GM18951 (cell line): ENCODE measurements at regions not wholly inside any gene's neighbourhood (a gene's known extent, or its start where the extent isn't known, plus 50 kb on each side); places are given as distances from the start of the nearest gene placed in this dataset.

Experiments
- POLR2A ChIP-seq: IDR thresholded peaks from 4 replicates; pipeline ENCODE4 v1.6.1; 2011; ENCODE audit warnings: mild to moderate bottlenecking; ENCODE audit not compliant: insufficient read length, insufficient read depth; ENCODE audit errors: extremely low read depth
- in situ Hi-C: fragments of 300-500 bp; cut with MboI; formaldehyde crosslinking; loops from one replicate; pipeline ENCODE4 v1.12.0; 2022; ENCODE audit warnings: low sequenced_read_pairs, mixed read lengths, inconsistent platforms; ENCODE audit not compliant: unreplicated experiment

DNA sequence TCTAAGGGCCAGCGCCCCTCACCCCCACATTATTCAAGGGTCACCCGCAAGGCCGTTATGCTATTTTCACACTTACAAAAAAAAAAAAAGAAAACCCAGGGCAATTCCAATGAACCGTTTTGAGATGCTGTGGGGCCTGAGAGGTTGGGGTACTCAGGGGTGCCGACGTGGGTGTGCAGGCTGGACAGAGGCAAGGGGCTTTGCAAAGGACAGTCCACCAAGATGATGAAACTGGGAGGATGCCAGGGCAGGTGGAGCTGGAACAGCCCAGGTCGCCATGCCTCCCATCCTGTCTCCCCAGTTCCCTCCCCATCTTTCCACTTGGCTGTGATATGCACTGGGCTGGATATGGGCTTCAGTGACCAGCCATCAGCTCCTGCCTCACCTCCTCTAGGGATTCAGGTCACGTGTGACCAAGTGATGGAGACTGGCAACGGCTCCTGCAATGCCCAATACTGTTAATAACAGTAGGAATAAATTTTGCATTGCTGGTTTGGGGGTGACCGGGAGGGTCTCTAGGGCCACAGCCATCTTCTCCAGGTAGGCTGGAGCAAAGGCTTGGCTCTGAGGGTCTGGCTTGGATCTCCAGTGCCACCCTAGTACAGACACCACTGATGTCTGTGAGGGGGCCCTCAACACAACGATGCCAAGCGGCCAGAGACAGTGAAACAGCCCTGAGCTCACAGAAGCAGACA is 151.3 kb upstream of the TNRC6C start:
- no peak for TF ChIP-seq POLR2A
- in situ Hi-C loops: no loop called here

DNA sequence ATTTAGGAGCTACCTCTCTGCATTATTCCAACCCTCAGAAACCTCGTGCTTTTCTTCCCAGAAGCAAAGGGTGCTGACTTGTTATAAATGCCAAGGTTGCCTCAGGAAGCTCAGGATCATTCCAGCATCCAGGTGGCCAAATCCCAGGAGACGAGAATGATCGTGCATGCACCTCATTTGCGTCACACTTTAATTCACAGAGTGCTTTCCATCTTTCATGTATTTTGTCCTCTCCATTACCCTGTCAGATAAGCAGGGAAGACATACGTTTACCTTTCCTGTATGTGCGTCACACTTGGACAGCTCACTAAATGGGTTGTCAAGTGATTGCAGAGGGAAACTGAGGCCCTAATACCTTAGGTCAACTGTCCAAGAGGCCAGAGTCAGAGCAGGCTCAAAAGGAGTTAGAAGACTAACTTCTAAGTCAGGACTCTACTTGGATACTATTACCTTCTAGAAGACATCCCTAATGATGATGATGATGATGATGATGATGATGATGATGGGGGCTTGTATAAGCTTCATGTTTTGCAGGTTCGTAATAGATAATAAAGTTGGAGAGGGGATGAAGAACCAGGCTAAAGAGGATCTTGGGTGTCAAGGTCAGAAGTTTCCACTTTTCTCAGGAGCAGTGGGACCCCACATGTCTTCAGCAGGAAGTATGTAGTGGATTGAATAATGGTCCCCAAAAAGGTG is 150.6 kb upstream of the TNRC6C start:
- in situ Hi-C loops: no loop called here
- TF ChIP-seq POLR2A: no peak

DNA sequence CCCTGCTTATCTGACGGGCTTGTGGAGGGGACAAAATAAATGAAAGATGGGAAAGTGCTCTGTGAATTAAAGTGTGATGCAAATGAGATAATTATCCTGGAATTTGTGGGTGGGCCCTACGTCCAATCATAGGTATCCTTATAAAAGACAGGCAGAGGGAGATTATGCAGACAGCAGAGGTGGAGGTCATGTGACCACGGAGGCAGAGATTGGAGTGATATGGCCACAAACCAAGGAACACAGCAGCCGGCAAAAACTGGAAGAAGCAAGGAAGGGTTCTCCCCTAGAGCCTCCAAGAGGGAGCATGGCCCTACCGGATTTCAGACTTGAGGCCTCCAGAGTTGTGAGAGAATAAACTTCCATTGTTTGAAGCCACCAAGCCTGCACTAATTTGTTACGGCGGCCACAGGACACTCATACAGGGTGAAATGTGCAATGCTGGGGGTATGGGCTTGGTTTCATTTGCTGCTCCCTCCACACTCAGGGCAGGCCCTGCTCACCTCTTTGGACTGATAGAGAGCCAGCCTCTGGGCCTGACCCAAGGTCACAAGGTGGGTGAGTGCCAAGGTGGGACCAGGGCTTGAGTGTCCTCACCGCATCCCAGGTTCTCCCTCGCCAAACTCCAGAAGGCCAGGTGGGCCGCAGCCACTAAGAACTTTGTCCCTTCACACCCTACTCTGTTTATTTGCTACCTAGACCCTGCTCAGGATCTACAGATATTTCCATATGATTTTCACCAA is 149.6 kb upstream of the TNRC6C start:
- in situ Hi-C loops: no loop called here
- no peak for TF ChIP-seq POLR2A

DNA sequence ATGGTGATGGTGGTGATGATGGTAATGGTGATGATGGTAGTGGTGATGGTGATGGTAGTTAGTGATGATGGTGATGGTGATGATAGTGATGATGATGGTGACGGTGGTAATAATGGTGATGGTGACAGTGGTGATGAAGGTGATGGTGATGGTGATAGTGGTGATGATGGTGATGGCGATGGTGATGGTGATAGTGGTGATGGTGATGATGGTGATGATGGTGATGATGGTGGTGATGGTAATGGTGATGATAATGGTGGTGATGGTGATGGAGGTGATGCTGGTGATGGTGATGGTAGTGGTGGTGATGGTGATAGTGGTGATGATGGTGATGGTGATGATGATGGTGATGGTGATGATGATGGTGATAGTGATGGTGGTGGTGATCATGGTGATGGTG is 148.7 kb upstream of the TNRC6C start:
- in situ Hi-C loops: no loop called here

DNA sequence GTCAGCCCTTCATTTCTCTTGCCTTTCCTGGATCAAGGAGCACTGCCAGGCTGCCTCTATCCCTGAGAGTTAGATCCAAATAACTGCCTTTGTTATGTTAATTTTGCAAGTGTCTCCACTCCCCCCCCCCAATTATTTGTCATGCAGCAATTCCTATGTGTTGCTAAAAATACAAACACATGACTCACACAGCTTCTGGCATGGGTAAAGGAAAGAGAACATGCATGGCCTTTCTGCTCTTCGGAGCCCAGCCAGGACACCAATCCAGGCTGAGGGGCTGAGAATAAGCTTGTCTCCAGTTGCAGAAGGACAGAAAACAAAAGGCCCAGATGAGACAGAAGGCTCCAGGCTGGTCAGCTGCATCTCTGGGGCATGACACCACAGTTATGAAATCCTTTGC is 148.0 kb upstream of the TNRC6C start:
- TF ChIP-seq POLR2A: no peak
- in situ Hi-C loops: no loop called here

More for the DNA sequence above, 148.7 kb upstream of the TNRC6C start:
- TF ChIP-seq POLR2A: no peak

DNA sequence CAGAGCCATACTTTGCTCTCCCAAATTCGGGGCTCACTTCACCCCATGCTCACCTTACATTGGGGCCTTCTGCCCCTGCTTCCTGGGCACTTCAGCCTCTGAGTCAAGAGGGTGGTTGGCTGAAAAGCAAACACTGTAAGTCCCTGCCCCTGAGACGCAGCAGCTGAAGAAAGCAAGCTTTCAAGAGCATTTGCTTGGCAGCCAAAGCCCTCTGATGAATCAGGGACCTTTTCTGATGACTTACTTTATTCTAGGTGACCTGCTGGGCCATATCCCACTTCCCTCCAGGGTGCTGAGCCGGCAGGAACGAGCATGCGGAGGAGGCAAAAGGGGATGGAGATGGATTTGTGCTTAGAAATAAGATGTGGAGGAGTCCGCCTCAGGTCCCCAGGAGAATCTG is 147.0 kb upstream of the TNRC6C start:
- in situ Hi-C loops: no loop called here
- no peak for TF ChIP-seq POLR2A

DNA sequence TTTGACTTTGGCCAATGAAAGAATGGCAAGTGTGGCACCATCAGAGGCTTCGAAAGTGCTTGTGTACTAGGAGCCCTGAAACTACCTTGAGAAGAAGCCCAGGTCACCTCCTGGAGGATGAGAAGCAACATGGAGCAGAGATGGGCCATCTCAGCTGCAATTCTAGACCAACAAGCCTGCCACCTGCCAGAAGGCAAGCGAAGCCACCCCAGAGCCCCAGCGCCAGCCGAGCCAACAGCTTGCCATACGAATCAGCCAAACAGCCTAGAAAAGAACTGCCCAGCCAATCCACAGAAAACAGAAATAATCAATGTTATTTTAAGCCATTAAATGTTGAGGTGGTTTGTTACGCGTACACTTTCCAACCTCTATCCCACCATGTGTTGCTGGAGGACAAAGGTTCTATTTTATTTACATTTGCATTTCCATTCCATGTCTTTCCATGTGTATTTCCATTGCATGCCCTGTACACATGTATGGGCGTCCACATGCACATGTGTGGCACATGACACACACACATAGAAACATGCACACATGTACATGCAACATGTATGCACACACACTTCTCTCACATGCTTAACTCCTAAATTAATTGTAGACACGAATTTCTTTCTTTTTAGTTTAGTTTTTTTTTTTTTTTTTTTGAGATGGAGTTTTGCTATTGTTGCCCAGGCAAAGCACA is 144.3 kb upstream of the TNRC6C start:
- TF ChIP-seq POLR2A: no peak
- in situ Hi-C loops: no loop called here

DNA sequence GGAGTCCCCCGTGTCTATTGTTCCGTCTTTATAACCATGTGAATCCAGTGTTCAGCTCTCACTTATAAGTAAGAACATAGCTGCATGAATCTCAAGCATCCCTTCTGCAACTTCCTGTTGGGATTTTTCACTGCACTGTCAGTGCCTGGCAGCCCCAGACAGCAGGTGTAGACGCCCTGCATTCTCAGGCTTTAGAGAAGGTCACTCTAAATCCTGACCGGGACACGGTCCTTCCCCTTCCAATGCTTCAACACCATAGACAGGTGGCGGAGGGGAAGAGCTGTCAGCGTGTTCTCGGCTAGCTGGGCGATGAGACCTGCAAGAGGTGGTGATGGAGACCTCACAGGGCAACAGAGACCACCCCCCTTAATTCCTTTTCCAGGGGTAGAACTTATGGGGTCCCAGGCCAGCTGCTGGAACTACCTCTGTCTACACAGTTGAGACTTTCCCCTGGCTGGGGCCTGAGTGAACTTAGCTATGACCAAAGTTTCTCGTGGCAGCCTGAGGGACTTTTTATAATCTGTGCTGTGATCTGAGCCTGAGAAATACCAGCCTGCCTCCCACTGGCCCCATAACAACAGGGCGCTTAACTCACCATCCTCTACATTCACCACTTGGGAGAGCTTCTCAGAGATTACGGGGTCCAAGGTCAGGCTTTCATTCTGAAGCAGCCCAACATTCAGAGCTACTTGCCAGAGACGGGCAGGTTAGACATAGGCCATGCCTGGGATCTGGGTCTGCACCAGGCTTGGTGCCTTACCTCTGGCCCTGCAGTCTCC is 143.2 kb upstream of the TNRC6C start:
- in situ Hi-C loops: no loop called here

DNA sequence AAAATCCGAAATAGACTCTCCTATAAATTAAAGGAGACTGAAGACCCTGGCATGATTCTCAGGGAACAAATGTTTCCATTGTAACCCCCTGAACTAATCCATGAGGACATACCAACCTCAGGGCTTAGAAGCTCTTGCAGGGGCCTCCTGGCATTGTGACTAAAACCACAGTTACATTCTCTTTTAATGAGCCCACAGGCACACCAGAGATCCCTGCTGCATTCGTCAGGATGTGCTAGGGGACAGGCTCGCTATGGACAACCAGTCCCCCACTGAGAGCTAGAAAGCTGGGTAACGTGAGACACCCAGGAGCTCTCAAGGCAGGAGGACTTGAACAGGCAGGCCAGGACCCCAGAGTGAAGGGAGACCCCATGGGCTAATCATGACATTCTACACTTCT is 140.6 kb upstream of the TNRC6C start:
- TF ChIP-seq POLR2A: no peak
- in situ Hi-C loops: no loop called here

More for the DNA sequence above, 143.2 kb upstream of the TNRC6C start:
- TF ChIP-seq POLR2A: no peak

DNA sequence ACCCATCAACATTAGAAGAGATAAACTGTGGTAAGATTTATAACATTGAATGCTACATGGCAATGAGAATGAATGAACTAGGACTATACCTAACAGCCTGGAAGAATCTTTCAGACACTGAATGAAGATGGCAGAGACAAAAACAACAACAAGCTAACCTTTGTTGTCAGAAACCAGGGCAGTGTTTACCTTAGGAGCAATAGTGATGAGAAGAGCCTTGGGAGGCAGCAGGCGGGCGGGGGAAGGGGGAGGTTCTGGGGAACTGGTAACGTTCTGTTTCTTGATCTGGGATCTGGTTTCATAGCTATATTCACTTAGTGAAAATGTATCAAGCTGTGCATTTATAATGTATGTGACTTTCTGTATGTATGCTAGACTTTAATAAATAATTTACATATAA is 139.0 kb upstream of the TNRC6C start:
- no peak for TF ChIP-seq POLR2A
- in situ Hi-C loops: no loop called here

DNA sequence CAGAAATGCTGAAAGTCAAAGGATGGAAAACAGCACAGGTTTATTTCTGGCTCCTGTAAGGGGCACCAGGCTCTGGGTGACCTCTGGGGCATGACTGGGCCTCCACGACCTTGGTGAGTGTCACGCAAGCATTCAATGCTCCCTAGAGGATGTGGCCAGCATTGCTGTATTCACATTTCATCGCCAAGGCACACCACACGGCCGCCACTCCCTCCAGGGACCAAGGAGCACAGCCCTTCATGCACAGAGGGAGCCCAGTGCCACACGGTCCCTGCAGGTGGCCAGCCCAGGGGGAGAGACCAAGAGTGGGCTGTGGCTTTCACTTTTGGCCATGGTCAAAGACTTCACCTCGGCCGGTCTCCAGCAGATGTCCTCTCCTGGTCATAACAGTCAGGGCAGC is 137.4 kb upstream of the TNRC6C start:
- in situ Hi-C loops: no loop called here
- TF ChIP-seq POLR2A: no peak

DNA sequence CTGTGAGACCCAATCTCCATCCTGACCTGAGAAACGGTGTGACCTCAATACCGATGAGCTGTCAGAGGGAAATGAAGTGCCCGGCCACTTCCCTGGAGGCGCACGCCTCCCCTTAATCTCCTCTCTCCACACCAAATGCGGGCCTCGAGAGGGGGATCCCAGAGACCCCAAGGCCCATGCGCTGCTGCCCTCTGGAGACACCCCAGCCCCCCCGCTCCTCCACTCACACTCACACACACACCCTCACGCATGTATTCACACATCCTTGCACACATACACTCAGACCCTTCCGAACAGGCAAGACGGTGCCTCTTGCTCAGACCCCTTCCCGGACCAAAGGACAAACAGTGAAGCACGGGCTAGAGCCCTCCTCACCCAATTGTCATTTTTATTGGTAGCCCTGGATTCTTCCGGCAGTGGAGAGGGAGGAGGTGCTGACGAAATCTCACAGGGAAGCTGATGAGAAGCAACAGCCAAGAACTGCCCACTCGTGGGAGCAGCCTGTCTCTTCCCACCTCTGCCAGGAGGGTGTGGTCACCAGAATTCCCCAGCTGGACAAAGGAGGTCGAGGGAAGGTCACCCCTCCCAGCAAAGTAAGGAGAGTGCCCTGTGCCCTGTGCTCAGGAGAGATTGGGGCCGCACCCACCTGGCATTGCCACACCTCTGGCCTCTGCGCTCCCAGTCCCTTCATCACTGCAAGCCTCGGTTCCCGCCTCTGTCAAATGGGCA is 136.0 kb upstream of the TNRC6C start:
- TF ChIP-seq POLR2A: no peak
- in situ Hi-C loops: no loop called here
